CD4-positive, alpha-beta T cell treated with Interleukin-1 beta for 1 hour (primary cell): ENCODE measurements at regions not wholly inside any gene's neighbourhood (a gene's known extent, or its start where the extent isn't known, plus 50 kb on each side); places are given as distances from the start of the nearest gene placed in this dataset.
"Not testable (repeated sequence)": the region's sequence is repeated elsewhere in the genome, so short reads cannot be mapped to it uniquely, and the experiment has no call there.

Source experiments
- DNase-seq, 2 donors: peaks; one replicate each; pipeline ENCODE4 v3.0.0-alpha.2; 2020 to 2022

DNA sequence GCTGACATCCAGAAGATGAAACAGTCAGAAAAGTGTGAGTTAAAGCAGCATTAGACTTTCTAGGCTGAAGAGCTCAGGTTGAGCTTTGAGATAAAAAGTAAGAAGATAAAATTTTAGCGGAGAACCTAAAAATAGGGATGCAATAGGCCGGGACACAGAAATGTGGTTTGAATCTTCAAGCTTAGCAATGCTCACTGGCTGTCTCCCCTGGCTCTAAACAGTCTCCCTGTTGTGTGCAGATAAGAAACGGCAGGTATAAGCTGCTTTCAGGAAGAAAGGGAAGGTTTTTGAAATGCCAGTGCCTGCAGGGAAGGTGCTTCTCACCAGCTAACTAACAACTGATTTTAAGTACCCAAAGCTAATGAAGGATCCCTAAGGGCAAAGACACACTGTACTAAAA is 718.7 kb upstream of the SGO1 start:
- no peak for DNase-seq

DNA sequence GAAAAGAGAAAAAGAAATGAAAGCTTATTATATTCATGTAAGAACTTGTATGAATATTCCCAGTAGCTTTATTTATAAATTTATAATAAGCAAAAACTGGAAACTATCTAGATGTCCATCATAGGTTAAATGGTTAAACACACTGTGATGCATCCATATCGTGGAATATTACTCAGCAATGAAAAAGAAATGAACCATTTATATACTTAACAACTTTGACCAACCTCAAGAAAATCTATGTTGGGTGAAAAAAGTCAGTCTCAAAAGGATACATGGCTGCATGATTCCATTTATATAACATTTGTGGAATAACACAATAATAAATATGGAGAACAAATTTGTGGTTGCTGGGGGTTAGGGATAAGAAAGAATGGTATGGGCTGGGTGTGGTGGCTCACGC is 713.0 kb upstream of the SGO1 start:
- no peak for DNase-seq

DNA sequence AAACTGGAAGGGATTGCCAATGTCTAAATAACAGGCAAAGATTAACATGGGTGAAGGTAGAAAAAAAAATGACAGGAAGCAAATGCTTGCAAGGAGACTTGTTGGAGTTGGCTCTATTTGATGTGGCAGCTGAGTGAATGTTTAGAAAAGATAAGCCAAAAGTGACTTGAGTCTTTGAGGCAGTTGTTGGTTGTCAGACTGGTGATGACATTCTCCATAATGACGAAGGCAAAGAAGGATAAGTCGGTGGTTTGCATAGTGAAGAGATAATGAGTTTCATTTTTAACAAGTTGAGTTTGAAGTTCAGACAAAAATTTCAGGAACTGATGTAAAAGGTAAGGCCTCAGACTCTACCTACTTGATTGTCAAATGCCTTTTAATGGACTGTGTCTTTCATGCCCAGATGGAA is 704.1 kb upstream of the SGO1 start:
- DNase-seq = no peak

DNA sequence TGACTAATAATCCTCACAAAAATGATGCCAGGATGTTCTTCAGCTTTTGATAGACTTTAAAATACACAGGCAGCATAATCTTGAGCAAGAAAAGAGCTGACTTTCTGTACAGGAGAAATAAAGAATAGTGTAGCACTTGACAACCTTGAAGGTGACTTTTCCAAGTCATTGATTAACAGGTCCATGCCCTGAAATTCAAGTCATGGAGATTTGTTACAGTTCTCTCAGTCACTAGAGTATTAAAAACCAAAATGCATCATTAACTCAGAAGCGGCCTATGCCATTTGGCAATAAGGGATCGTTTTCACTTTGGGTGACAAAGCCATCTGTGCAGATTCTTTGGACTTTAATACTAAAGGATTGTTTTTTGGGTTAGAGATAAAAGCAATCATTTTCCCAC is 692.7 kb upstream of the SGO1 start:
- DNase-seq = no peak

DNA sequence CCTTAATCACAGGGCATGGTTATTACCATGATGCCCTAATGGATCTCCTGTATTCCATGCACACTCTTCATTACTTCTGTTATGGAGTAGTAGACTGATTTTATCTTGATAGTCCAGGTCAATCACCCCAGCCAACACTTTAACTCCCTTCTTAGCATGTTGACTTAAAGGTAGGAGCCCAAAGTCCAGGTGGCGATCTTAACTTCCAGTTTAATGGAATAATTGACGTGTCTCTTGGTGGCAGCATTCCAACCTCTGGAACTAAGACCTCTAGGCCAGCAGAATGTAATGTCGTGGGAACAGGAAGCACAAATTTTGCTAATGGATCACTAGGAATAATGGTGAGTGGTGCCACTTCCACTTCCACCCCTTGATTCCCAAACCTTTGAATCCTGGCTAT is 687.2 kb upstream of the SGO1 start:
- no peak for DNase-seq

DNA sequence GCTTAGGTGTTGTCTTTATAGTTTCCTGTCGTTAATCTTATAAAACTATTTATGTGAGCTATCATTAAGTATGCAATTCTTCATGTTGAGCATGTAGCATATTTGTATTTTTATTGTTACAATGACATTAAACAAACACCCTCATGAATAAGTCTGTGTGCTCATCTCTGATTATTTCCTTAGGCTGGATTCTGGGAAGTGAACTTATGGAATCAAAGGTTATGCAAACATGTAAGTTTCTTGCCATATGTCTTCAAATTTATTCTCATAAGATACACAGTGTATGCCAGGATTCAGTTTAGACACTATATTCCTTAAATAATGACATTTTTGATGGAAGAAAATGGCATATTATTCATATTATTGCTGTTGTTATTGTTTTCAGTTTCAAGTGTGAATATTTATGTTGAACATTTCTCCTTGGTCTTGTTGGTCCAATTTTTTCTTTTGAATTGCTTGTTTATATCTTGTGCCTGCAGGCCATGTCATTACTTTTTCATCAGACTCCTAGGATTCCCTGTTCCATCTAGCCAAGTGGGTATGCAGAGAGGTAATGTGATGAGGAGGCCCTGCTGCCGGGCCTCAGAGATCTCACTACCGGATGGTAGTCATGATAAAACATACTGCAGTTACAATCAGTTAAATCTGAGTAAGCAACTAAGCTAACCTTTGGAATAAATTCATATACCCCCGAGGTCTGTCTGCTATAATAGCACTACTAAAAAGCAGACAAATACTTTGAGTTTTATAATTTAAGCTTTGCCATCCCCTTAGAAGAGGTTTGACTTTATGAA is 684.3 kb upstream of the SGO1 start:
- no peak for DNase-seq

DNA sequence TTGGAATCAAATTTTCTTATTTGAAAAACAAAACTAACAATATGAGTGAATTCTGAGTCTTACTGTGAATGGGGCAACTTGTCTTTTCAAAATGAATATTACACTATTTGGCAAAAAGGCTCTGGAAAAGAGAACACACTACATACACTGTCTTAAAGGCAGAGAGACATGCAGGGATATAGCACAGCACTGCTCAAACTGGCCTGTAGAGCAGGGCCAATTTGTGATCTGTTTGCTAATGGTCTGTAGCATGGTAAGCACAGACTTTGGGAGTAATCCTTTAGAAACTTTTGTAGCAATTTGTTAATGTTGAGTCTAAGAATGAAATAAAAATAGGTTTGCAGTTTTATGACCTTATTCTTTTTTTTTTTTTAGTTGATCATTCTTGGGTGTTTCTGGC is 679.8 kb upstream of the SGO1 start:
- no peak for DNase-seq

DNA sequence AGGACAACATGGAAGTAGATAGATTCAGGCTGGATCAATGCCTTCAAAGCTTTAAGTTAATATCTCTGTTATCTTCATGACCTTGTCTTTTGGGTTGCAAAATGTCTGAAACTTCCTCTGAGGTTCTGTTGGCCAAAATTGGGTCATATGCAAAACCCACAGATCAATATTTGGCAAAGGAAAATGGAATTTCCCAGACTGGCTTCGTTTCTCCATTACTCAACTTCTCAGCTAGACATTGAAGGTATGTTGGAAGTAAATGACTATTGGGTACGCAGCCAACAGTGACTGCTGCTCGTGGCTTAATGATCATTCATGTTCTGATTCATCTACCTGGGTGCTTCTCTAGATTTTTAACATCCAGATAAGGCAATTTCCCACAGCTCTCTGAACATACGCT is 675.4 kb upstream of the SGO1 start:
- DNase-seq = no peak

DNA sequence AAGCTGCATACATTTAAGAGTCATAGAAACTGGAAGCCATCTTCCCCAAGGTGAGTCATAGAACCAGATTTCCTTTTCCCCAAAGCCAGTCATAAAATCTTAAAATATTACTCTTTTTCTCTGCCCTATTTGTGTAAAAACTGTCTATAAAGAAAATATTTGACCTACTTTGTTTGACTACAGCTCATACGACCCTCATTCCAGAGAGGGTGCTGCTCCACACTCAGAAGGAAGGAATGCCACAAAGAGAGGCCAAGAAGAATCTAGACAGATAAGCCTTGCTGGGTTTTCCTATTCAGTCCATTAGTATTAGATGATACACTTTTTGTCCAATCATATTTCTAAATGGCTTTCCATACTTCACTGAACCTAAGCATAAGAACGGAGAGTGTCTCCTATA is 671.6 kb upstream of the SGO1 start:
- no peak for DNase-seq

DNA sequence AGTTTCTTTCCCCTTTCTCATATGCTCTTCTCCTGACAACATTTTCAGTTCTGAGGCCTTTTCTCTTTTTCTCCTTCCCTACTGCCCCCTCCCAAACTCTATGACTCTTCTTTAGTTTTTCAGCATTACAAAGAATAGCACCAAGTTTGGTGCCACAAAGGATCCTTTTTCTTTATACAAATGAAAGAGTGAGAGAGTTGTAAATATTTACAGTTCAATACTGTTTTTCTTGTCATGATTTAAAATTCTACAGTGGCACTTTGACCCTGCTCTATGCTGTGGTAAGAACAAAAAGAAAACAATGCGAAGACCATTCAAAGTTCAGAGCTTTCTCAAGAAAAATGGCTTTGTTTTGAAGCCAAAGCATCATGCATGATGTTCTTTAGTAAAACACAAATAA is 667.9 kb upstream of the SGO1 start:
- no peak for DNase-seq

DNA sequence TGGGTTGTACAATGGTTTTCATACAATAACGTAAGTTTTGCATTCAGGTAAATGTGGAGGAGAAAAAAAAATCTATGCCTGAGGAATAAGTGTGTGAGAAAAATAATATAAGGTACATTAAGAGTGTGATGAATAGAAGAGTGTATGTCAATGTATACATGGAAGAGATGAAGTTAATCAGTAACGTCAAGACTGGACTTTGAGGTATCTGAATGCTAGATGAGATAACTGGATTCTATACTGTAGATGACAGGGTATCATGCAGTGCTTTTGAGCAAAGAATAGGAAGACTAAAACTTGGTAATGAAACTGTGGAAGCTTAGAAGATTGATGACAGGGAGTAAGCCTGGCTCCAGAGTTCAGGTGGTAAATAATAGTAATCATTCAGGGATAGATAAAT is 666.7 kb upstream of the SGO1 start:
- no peak for DNase-seq

DNA sequence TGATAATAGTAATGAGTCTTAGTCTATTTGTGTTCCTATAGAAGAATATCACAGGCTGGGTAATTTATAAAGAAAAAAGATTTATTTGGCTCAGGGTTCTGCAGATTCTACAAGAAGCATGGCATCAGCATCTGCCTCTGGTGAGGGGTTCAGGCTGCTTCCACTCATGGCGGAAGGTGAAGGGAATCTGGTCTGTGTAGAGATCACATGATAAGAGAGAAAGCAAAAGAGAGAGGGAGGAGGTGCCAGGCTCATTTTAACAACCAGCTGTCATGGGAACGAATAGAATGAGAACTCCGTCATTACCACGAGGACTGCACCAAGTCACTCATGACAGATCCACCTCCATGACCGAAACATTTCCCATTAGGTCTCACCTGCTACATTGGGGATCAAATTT is 664.0 kb upstream of the SGO1 start:
- DNase-seq = no peak

DNA sequence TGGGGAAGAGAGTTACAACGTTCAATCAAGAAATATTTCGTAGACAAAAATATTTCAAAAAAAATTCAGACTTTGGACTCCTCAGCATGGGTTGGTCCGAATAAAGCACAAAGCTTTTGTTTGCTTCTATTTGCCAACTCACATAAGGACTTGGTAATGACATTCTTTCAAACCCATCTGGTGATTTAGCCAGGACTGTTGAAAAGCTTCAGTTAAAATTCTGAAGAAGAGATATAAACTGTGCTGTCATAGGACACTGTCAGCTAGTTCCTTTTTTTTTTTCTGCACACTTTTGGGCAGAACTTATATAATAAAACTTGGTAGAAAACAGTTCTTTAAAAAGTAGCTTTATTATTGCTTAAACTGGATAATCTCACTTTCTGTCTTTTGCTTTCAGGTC is 660.8 kb upstream of the SGO1 start:
- no peak for DNase-seq

DNA sequence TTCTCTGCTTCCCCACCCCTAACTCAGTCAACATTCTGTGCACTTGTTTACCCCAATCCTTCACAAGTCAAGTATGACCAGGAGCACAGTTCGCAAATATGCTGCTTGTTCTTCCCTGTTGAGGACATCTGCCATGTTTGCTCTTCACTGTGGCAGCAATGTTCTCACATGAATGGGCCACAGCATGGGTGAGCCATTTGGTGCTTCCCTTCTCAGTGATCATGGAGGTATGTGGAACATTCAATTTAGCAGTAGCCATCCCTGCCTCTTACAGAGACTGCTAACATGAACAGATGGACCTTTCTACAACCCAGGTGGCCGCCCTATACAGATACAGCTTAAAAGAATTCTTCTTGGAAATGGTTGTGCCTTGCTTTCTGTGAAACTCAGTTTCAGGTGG is 660.1 kb upstream of the SGO1 start:
- no peak for DNase-seq

DNA sequence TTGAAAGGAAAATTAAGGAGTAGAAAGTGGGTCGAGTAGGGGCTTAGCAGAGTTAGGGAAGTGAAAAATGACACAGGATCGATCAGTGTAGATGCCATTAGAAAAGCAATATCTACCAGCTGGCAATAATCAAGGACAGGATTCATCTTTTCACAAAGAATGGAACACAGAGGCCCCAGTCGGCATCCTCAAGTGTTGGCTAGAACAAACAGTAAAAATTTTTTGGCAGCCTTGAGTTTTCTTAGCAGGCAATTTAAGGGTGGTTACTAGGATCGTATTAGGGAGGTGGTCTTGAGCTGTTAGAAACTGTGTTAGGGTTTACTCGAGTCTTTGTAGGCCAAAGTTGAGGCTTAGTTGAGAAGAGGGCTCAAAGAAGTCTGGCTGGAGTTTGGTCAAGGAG is 658.8 kb upstream of the SGO1 start:
- DNase-seq = no peak

DNA sequence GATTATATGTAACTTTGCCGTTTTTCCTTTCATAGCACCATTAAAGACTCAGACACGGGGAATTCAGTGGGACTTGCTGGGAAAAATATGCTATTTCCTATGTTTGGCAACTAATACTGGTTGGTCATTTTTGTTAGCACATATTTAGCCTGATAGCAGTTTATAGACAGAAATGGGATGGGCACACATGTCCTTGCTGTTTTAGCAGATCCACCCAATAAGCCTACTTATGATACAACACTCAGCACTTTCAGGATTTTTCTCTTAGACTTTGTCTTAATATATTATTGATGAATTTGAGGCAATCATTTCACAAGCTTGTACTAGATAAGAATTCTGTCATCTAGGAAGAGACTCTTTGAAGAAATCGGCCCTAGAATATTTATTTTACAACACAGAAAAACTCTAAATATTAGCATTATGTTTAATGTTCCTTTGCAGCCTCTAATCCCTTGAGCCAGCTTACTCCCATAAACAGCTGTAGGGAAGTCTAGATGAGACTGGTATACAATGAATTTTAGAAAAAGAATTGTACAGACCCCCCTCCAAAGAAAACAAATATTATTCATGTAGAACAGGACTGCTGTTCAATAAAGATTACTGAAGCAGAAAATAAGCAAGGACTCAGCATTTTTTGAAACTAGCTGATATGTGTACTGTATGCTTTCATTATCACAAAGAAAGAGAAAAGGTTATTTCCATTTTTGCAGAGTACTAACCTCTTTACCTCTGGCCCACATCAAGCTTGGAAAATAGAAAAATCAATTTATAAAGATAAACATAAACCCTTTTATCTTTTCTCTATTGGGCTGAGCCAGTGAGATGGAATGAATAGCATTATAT is 656.8 kb upstream of the SGO1 start:
- DNase-seq = no peak

DNA sequence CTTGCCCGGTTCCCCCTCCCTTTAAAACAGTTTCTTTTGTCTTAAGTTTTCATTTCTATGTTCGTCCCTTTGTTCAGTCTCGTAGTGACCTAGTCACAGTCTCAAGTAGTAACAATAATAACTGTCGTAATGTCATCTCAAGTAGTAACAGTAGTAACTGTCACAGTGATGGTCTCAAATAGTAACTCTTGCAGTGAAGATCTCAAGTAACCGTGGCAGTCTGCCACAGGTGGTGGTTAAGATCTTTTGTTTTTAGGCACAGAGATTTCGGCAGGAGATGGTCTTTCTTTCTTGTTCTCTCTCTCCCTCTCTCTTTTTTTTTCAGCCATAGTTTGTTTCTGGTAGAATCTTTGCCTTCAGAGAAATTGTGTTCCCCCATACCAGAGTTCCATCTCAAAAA is 656.0 kb upstream of the SGO1 start:
- DNase-seq = no peak

DNA sequence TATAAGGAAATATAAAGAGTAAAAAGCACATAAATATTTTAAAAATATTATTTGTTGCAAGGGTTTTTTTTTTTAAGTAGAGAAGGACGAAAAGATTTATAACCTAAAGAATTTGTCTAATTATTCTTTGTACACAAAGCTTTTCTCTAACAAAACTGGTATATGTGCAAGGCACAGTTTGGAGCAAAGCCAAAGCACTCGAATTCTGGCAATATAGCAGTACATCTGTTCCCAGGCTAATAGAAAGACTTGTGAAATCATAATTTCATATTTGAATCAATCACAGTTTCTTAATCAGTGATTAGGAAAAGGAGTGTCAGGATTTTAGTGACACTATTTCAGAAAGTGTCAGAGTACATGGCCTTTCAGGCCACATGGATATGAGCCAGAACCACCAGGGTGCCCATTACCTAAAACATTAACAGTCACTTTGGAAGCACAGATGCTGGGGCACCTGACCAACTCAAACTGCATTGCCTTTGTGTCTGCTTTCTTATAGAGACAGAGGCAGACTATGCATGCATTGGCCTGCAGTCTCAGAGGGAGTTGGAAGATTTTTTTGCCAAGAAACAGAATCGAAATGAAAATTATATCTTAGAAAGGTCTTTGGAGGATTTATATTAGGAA is 651.8 kb upstream of the SGO1 start:
- DNase-seq = no peak

DNA sequence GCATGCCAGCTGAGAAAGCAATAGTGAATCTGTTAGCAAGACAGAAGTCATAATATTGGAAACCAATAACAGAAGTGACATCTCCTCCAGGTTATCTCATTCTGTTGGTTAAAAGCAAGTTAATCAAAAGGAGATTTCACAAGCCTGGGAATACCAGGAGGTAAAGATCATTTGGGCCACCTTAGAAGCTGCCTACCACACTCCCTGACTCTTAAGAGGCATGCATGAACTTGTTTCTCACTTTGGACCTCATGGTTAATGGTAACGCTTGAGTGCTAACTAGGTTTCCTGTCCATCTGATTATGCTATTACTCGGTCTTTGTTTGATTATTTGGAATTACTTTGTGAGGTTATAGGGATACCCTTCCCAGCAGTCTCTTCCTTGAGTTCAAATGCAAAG is 650.8 kb upstream of the SGO1 start:
- DNase-seq = no peak

DNA sequence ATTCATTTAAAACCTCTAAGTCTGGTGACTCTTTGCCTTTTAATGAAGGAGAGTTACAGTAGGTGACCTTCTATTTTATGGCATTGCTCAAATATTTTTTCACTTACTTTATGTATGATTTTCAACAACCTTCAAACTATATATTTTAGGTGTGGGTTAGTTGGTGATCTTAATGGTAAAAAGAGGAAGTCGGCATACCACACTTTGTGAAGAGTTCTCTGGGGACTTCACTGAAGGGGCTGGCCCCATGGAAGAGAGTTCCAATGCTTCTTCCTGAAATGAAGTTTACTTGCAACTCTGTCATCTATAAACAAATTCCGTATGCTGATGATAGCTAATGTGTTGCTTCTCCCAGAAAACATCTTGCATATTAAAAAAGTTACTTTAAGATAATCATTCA is 647.0 kb upstream of the SGO1 start:
- DNase-seq = no peak

DNA sequence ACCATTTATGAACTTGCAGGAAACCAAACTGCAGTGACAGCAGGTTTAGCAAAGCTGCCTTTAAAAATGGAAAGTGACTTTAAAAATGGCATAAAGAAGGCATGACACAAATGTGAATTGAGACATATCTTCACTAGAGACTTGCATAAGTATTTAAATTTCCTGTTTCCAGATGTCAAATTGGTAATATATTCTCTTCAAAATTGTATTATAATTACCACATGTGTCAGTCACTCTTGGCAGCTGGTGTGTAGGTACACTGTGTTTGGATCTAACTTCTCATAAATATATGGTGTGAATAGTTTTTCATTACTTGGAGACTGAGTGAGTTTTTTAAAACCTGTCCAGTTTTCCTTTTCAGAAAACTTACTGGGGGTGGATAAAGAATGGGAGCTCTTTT is 636.2 kb upstream of the SGO1 start:
- DNase-seq = no peak

DNA sequence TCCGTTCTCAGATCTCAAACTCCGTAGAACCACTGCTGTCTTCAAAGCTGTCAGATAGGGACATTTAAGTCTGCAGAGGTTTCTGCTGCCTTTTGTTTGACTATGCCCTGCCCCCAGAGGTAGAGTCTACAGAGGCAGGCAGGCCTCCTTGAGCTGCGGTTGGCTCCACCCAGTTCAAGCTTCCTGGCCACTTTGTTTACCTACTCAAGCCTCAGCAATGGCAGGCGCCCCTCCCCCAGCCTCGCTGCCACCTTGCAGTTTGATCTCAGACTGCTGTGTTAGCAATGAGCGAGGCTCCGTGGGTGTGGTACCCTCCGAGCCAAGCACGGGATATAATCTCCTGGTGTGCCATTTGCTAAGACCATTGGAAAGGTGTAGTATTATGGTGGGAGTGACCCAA is 634.9 kb upstream of the SGO1 start:
- DNase-seq = not testable (repeated sequence)

DNA sequence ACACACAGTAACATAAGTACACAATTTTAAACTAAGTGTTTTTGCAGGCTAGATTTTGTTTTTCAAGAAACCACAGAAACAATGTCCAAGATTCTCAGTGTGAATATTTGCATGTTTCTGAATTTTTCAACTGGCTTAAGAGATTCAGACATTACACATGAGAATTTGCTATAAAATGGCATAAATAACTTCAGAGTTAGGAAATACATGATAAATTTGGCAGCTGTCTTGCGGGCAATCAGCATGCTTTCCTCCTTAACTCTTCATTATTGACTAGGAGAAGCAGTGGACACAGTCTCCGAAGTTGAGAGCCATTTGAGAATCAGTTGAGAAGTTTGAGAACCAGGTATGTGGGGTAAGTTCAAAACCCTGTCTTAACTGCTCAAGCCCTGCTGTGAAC is 625.6 kb upstream of the SGO1 start:
- DNase-seq = no peak

DNA sequence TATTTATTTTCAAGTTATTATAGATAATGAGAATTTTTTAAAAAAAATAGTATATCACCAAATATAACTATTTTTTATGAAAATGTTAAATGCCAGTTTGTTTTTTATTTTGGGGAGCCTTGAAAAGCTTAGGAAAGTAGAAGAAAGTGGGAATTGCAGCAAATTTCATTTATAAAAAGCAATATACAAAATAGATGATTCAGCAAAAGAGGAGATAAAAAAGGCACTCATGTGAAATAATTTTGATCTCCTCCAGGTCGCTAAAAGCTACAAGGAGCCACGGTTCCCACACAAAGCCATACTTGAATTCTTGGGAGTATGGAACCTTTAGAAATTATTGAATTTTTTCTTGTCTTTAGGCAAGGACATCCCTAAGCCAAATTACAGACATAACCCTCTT is 625.0 kb upstream of the SGO1 start:
- DNase-seq = no peak
